AG09309 (cell line): ENCODE measurements at regions not wholly inside any gene's neighbourhood (a gene's known extent, or its start where the extent isn't known, plus 50 kb on each side); places are given as distances from the start of the nearest gene placed in this dataset.

Experiments used
- DNase-seq: peaks from one replicate; pipeline ENCODE4 v3.0.0-alpha.2; 2010; ENCODE audit warnings: low read depth
- H3K4me3 ChIP-seq: 2 replicates; pipeline ENCODE4 v1.5.1; 2011; ENCODE audit warnings: mild to moderate bottlenecking, low read depth, low read length, moderate library complexity; ENCODE audit not compliant: control insufficient read depth
- TF ChIP-seq, protein P1 (sequence below): IDR thresholded peaks from 2 replicates; pipeline ENCODE4 v1.5.1; 2011; ENCODE audit warnings: mild to moderate bottlenecking, low read depth, low read length, inconsistent platforms; ENCODE audit not compliant: insufficient read depth, control insufficient read depth; ENCODE audit errors: missing control alignments

DNA sequence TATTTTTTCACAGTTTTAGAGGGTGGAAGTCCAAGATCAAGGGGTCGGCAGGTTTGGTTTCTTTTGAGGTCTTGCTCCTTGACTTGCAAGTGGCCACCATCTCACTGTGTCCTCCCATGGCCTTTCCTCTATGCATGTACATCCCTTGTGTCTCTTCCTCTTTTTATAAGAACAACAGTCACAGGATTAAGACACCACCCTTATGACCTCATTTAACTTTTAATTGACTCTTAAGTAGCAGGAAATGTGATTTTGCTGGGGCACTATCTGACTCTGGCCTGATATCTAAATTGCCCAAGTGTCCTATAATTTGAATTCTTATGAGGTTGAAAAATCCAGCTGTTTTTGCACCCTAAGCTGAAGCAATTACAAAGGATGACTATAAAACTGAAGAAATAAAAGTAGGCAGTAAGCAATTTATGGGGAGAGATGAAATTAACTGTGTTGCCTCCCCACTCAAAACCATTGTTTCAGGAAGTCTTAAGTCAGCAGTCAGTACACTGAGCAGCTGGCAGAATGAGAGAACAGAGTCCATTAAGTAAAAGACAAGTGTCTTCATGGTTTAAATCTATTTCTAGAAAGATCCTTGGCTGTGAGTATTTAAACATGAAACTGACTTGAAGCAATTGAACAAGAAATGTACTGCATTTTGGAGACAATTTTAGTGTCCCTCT is 601.3 kb downstream of the SPRY1 start:
- no peak for DNase-seq
- TF ChIP-seq, protein P1, sequence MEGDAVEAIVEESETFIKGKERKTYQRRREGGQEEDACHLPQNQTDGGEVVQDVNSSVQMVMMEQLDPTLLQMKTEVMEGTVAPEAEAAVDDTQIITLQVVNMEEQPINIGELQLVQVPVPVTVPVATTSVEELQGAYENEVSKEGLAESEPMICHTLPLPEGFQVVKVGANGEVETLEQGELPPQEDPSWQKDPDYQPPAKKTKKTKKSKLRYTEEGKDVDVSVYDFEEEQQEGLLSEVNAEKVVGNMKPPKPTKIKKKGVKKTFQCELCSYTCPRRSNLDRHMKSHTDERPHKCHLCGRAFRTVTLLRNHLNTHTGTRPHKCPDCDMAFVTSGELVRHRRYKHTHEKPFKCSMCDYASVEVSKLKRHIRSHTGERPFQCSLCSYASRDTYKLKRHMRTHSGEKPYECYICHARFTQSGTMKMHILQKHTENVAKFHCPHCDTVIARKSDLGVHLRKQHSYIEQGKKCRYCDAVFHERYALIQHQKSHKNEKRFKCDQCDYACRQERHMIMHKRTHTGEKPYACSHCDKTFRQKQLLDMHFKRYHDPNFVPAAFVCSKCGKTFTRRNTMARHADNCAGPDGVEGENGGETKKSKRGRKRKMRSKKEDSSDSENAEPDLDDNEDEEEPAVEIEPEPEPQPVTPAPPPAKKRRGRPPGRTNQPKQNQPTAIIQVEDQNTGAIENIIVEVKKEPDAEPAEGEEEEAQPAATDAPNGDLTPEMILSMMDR = no peak
- no peak overlapping the region for H3K4me3 ChIP-seq

DNA sequence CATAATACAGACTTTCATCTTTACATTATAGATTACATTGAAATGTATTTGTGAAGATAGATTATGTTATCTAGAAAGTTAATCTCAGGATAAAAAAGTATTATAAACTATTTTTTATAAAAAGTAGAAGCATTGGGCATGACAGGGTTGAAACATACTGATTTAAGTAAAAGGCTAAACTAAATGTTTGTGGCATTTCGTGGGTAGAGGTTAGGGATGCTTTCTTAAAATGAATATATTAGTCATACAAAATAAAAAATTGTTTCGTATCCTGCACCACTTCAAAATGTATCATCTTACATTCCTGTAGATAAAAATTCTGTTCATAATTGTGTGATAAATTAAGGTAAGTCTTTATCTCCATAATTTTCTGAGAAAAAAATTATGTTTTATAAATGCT is 603.6 kb downstream of the SPRY1 start:
- no peak overlapping the region for H3K4me3 ChIP-seq
- TF ChIP-seq, protein P1 = no peak
- no peak for DNase-seq

DNA sequence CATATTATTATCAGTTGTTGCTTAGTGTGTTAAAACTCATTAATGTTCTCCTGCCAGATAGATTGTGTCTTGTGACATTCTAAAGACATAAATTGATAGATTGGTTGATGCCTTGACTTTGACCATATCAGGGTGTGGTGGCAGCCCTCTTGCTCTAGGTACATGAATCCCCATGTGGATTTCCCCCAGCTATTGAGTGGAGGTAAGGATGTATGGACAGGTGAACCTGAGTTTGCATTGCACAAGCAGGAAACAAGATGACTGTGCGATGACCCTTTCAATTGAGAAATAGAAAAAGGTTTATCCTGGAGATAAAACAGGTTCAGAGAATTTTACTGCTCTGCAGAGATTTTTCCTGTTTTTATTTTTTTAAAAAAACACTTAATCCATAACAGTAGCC is 619.2 kb downstream of the SPRY1 start:
- H3K4me3 ChIP-seq = no peak overlapping the region
- TF ChIP-seq, protein P1 = no peak
- no peak for DNase-seq

DNA sequence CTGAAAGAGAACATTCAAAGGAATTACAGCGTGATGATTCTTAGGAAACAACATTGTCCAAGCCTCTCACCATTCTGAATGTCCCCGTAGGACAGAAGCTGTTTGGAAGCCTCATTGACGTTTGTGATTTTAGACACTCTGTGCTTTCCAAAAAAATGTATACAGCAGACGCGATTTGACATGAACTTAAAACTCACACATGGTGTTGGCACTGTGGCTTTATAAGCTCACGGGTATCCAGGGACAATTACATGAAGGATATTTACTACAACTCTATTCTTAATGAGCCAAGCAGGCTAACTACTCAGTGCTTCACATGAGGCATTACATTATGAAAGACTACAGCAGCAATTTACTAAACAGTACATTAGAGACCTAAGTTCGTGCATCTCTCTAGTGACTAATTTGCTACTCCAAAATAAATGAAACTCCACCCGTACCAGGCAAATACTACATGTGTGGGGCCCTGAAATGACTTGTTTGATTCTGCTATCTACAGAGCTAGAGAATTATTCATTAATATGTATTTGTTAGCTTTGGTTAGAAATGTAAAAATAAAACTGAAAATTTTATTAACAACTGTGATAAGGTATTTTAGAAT is 620.7 kb downstream of the SPRY1 start:
- TF ChIP-seq, protein P1 = no peak
- no peak overlapping the region for H3K4me3 ChIP-seq
- DNase-seq = no peak

DNA sequence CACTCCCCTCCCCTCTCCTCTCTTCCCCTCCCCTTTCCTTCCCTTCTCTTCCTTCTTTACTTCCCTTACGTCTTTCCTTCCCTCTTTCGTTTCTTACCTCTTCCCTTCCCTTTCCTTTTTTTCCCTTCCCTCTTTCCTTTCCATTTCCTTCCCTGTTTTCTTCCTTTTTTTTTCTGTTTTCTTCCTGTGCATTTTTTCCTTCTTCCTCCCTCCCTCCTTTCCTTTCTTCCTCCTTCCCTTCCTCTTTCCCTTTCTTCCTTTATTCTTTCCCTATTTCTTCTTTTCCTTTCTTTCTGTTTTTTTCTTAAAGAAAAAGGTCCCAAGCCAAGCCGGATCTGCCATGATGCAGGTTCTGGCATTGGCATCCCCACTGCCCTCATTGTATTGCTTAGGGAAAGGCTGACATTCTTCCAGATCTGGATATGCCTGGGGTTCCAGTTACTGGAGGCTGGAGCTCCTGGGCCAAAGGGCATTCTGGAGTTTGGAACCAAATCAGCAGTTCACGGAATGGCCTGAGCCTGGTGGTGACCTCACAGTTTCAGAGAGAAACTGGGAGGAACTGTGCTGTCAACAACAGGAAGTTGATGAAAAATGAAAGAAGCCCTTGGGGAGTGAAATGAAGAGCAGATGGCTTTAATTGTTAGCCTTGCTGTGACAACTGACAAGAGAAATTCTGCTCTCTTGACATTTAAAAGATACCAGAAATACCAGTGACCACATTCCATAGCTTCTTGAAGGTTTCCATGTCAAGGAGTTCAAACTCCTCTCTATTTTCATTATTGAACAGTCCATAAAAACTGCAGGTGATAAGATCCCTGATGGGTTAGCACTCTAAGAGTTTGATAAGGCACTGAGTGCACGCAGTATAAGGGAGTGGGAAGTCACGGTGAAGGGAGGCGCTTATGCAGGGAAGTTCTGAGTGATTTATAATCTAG is 622.1 kb downstream of the SPRY1 start:
- TF ChIP-seq, protein P1 = no peak
- no peak for DNase-seq
- H3K4me3 ChIP-seq = no peak overlapping the region

DNA sequence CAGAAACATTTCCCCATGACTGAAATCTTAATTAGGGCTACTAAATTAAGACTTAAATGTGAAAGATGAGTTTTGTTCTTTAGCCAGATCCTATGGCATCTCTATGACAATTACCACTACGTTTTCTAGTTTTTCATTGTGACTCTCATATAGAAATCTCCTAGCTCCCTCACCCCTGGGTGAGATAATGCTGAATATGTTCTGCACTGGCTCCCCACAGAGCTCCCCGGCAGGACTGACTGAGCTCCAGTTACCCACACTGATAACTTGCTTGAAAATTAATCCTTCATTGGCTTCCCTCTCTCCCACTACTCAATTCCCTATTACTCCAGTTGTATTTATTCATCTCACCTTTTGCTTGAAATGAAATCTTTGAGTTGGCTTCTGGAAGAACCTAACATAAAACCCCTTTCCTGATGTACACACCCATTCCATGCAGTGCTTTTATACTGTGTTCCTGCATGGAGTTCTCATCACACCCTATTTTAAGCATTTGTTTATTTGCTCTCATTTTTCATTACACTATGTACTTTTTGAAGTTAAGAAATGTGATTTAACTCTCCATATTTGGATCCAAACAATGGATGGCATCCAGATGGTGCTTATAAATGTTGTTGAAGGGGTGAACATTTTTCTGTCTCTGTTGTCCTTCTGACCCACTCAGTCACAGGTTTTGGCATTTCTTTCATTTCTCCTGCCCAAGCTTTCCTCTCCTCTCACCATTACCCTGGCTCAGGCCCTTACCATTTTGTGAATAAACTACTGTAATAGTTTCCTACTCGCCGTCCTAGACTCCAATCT is 623.4 kb downstream of the SPRY1 start:
- no peak for DNase-seq
- no peak overlapping the region for H3K4me3 ChIP-seq
- TF ChIP-seq, protein P1 = no peak
